Fibroblast of skin of right biceps (primary cell): ENCODE measurements at regions not wholly inside any gene's neighbourhood (a gene's known extent, or its start where the extent isn't known, plus 50 kb on each side); places are given as distances from the start of the nearest gene placed in this dataset.
"Not testable (repeated sequence)": the region's sequence is repeated elsewhere in the genome, so short reads cannot be mapped to it uniquely, and the experiment has no call there.

Experiments used
- DNase-seq: peaks from one replicate; pipeline ENCODE4 v3.0.0-alpha.2; 2013

GRCh38 chr7:118949031-118949430 lies 724.5 kb downstream of the ANKRD7 start:
- no peak for DNase-seq

GRCh38 chr7:118956285-118956684 lies 731.8 kb downstream of the ANKRD7 start:
- not testable (repeated sequence) for DNase-seq

GRCh38 chr7:118969370-118969769 lies 744.9 kb downstream of the ANKRD7 start:
- no peak for DNase-seq

- no peak for DNase-seq
Measured at GRCh38 chr7:118971706-118972105, 747.2 kb downstream of the ANKRD7 start.

- DNase-seq = no peak
Measured at GRCh38 chr7:118974836-118975235, 750.3 kb downstream of the ANKRD7 start.

- peak; percentile 7 for DNase-seq
Measured at GRCh38 chr7:118995350-118995749, 770.8 kb downstream of the ANKRD7 start.

- DNase-seq = no peak
Measured at GRCh38 chr7:119007236-119007635, 782.7 kb downstream of the ANKRD7 start.

GRCh38 chr7:119010635-119011034 lies 786.1 kb downstream of the ANKRD7 start:
- DNase-seq = no peak

- DNase-seq = no peak
Measured at GRCh38 chr7:119026391-119026790, 801.9 kb downstream of the ANKRD7 start.

GRCh38 chr7:119028736-119029135 lies 804.2 kb downstream of the ANKRD7 start:
- no peak for DNase-seq

- not testable (repeated sequence) for DNase-seq
Measured at GRCh38 chr7:119032136-119032535, 807.6 kb downstream of the ANKRD7 start.

- DNase-seq = no peak
Measured at GRCh38 chr7:119033641-119034040, 809.1 kb downstream of the ANKRD7 start.

- no peak for DNase-seq
Measured at GRCh38 chr7:119037941-119038340, 813.4 kb downstream of the ANKRD7 start.

- no peak for DNase-seq
Measured at GRCh38 chr7:119046068-119046467, 821.6 kb downstream of the ANKRD7 start.

- DNase-seq = no peak
Measured at GRCh38 chr7:119065966-119066365, 841.5 kb downstream of the ANKRD7 start.

GRCh38 chr7:119086026-119086425 lies 861.5 kb downstream of the ANKRD7 start:
- DNase-seq = no peak

- peak; percentile 1 for DNase-seq
Measured at GRCh38 chr7:119090851-119091250, 866.3 kb downstream of the ANKRD7 start.

GRCh38 chr7:119096683-119097082 lies 872.2 kb downstream of the ANKRD7 start:
- no peak for DNase-seq

- not testable (repeated sequence) for DNase-seq
Measured at GRCh38 chr7:119100611-119101258, 876.2 kb downstream of the ANKRD7 start.

- no peak for DNase-seq
Measured at GRCh38 chr7:119102291-119102690, 877.8 kb downstream of the ANKRD7 start.

GRCh38 chr7:119105381-119105780 lies 880.9 kb downstream of the ANKRD7 start:
- DNase-seq = no peak

- no peak for DNase-seq
Measured at GRCh38 chr7:119123326-119123725, 898.8 kb downstream of the ANKRD7 start.

- no peak for DNase-seq
Measured at GRCh38 chr7:119127706-119128105, 903.2 kb downstream of the ANKRD7 start.

GRCh38 chr7:119132436-119132835 lies 907.9 kb downstream of the ANKRD7 start:
- DNase-seq = no peak

GRCh38 chr7:119167431-119167830 lies 942.9 kb downstream of the ANKRD7 start:
- no peak for DNase-seq
